ENCODE measurements at regions not wholly inside any gene's neighbourhood (a gene's known extent, or its start where the extent isn't known, plus 50 kb on each side); places are given as distances from the start of the nearest gene placed in this dataset.

GRCh38 chr15:57849317-57849716 lies 142.8 kb downstream of the POLR2M start:
- H3K36me3 ChIP-seq, result no peaks in the 10 kb centered on the region
- no peaks in the 10 kb centered on the region for H3K4me1 ChIP-seq
- H3K27ac ChIP-seq, result no peak overlapping the region
- WGBS, 2 donors, result 63 to 65% methylated on average over 5 of the region's 5 CpGs
- no peaks in the 10 kb centered on the region for H3K9me3 ChIP-seq
- no peak for DNase-seq (ENCODE audit: low spot score in 2 of 2)
- no peak overlapping the region for H3K4me3 ChIP-seq
- peaks cover 0 to 5% of the 10 kb centered on the region in 2 donors for H3K27me3 ChIP-seq
- TF ChIP-seq EP300 (IDR thresholded peaks at IDR 0.05) (no peak), POLR2A (IDR thresholded peaks at IDR 0.05) (no peak), CTCF (IDR thresholded peaks at IDR 0.05) (no peak)

GRCh38 chr15:57854531-57854930 lies 148.0 kb downstream of the POLR2M start:
- no peak for DNase-seq (ENCODE audit: low spot score in 2 of 2)
- TF ChIP-seq POLR2A (IDR thresholded peaks at IDR 0.05), result no peak
- no peak for TF ChIP-seq EP300 (IDR thresholded peaks at IDR 0.05)
- no peak for TF ChIP-seq CTCF (IDR thresholded peaks at IDR 0.05)
- Histone ChIP-seq H3K4me1 (no peaks in the 10 kb centered on the region), H3K4me3 (no peak overlapping the region), H3K9me3 (no peaks in the 10 kb centered on the region), H3K27me3 (no peaks in the 10 kb centered on the region), H3K27ac (no peak overlapping the region), H3K36me3 (no peaks in the 10 kb centered on the region)

- TF ChIP-seq POLR2A (IDR thresholded peaks at IDR 0.05) (no peak), CTCF (IDR thresholded peaks at IDR 0.05) (no peak), EP300 (IDR thresholded peaks at IDR 0.05) (no peak)
- H3K4me3 ChIP-seq, result no peak overlapping the region
- no peak for DNase-seq (ENCODE audit: low spot score in 2 of 2)
- H3K27ac ChIP-seq, result no peak overlapping the region
- no peaks in the 10 kb centered on the region for H3K9me3 ChIP-seq
- H3K4me1 ChIP-seq, result no peaks in the 10 kb centered on the region
- H3K27me3 ChIP-seq, result no peaks in the 10 kb centered on the region
- 81 to 93% methylated on average over 1 of the region's 1 CpG for WGBS, 2 donors
- no peaks in the 10 kb centered on the region for H3K36me3 ChIP-seq
These were observed 151.4 kb downstream of the POLR2M start for GRCh38 chr15:57857871-57858270.

GRCh38 chr15:57859130-57859685 lies 152.7 kb downstream of the POLR2M start:
- WGBS, 2 donors, result 92 to 97% methylated on average over 2 of the region's 2 CpGs
- no peak for DNase-seq (ENCODE audit: low spot score in 2 of 2)
- H3K36me3 ChIP-seq, result no peaks in the 10 kb centered on the region

More at GRCh38 chr15:57859130-57859685, 152.7 kb downstream of the POLR2M start:
- TF ChIP-seq CTCF (IDR thresholded peaks at IDR 0.05), result no peak
- no peak for TF ChIP-seq EP300 (IDR thresholded peaks at IDR 0.05)
- TF ChIP-seq POLR2A (IDR thresholded peaks at IDR 0.05), result no peak
- Histone ChIP-seq H3K9me3 (no peaks in the 10 kb centered on the region), H3K27me3 (no peaks in the 10 kb centered on the region), H3K4me3 (no peak overlapping the region), H3K27ac (no peak overlapping the region), H3K4me1 (no peaks in the 10 kb centered on the region)

All from tibial nerve (tissue), 4 donors.